ENCODE measurements at regions not wholly inside any gene's neighbourhood (a gene's known extent, or its start where the extent isn't known, plus 50 kb on each side); places are given as distances from the start of the nearest gene placed in this dataset.

DNA sequence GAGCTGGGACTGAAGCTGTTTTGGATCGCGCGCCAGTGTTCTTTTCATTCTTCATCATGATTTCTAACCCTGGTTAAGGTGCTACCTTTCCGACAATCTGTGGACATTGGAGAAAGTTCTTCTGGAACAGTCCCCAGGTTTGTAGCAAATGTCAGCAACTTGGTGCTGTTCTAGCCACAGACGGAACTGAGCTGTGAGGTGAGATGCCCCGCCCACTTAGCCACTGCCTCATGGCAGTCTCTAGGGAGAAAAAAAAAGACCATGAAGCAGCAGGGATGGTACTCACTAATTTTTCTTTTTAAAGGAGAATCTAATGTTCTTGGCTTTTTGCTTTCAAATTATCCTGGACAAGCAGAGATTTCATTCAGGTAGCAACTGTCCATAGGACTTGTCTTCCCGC is 72.1 kb upstream of the STK32A start:
- no peak for DNase-seq
- no peaks in the 10 kb centered on the region for H3K27me3 ChIP-seq (ENCODE audit: insufficient read depth, low read depth, severe bottlenecking)
- no peak overlapping the region for H3K4me3 ChIP-seq (ENCODE audit: low read depth, low read length)
- no peak overlapping the region for H3K27ac ChIP-seq
- no peaks in the 10 kb centered on the region for H3K9me3 ChIP-seq (ENCODE audit: severe bottlenecking)
- H3K36me3 ChIP-seq = no peaks in the 10 kb centered on the region
- TF ChIP-seq, protein P1, sequence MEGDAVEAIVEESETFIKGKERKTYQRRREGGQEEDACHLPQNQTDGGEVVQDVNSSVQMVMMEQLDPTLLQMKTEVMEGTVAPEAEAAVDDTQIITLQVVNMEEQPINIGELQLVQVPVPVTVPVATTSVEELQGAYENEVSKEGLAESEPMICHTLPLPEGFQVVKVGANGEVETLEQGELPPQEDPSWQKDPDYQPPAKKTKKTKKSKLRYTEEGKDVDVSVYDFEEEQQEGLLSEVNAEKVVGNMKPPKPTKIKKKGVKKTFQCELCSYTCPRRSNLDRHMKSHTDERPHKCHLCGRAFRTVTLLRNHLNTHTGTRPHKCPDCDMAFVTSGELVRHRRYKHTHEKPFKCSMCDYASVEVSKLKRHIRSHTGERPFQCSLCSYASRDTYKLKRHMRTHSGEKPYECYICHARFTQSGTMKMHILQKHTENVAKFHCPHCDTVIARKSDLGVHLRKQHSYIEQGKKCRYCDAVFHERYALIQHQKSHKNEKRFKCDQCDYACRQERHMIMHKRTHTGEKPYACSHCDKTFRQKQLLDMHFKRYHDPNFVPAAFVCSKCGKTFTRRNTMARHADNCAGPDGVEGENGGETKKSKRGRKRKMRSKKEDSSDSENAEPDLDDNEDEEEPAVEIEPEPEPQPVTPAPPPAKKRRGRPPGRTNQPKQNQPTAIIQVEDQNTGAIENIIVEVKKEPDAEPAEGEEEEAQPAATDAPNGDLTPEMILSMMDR (IDR thresholded peaks at IDR 0.05; ENCODE audit: low read depth, low read length) = no peak

DNA sequence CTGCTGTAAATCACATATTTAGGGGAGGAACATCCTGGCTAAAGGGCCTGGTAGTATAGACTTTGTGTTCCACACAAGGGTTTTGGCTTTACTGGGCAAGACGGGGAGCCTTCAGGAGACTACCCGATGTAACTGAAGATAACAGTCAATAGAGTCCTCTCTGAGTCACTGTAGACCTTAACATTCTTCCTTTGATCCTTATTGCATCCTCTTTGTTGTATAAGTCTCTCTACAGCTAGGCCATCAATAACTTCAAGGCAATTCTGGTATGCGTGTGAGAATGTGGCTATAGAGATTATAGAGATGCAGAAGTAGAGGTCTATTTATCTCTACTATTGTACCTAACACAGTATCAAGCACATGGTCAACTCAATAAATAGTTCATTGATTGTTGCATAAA is 67.3 kb upstream of the STK32A start:
- Histone ChIP-seq H3K27ac (no peak overlapping the region), H3K4me3 (ENCODE audit: low read depth, low read length) (no peak overlapping the region), H3K36me3 (no peaks in the 10 kb centered on the region), H3K27me3 (ENCODE audit: insufficient read depth, low read depth, severe bottlenecking) (no peaks in the 10 kb centered on the region), H3K9me3 (ENCODE audit: severe bottlenecking) (no peaks in the 10 kb centered on the region)
- DNase-seq = no peak
- TF ChIP-seq, protein P1 (IDR thresholded peaks at IDR 0.05; ENCODE audit: low read depth, low read length) = no peak

DNA sequence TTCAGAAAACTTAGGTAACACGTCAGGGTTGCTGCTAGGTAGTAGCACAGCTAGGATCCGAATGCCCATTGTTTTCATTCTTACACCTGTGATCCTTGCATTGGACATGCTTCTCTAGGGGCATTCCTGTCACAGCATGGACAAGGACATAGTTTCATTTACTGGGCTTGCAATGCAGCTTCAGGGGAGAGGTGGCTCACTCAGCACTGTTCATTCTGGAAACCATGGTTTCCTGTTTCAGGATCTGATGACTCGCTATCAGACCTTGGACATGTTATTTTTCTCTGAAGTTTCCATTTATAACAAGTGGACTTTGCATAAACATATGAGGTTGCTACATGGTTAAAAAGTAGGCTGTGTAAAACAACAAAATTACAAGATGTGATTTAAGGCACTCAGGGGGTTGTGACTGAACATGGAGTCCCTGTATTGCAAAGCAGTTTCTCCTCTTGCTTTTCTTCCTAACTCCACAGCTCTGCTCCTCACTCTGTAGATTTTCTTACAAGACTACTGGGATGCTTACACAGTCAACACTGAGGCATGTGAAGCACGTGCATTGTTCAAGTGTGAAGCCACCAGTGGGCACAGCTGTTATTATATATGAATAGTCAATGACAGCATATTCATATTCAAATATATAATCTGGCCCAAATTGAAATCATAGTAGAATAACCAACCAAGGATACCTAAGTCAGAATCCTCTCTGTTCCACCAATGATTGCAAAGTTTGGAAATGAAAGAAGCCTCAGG is 66.1 kb upstream of the STK32A start:
- no peaks in the 10 kb centered on the region for H3K27me3 ChIP-seq (ENCODE audit: insufficient read depth, low read depth, severe bottlenecking)
- H3K4me3 ChIP-seq (ENCODE audit: low read depth, low read length) = no peak overlapping the region
- no peaks in the 10 kb centered on the region for H3K36me3 ChIP-seq
- no peak overlapping the region for H3K27ac ChIP-seq
- DNase-seq = no peak
- TF ChIP-seq, protein P1 (IDR thresholded peaks at IDR 0.05; ENCODE audit: low read depth, low read length) = no peak
- H3K9me3 ChIP-seq (ENCODE audit: severe bottlenecking) = no peaks in the 10 kb centered on the region

DNA sequence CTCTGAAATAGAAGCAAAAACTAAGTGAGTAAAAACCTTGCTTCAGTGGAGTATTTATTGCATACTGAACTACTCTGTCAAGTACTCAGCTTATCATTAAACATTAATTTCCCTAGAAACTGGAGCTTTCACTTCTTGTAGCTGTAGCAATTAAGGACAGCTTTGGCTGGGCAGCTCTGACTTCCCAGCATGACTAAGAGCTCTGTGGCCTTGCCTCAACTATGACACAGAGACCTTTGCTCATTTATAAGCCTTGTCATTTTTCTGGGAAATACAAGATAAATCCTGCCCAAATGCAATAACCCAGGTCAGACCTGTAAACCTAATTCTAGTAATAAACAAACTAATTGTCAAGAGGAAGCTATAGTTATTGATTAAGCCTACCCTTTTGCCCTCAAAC is 65.4 kb upstream of the STK32A start:
- H3K27me3 ChIP-seq (ENCODE audit: insufficient read depth, low read depth, severe bottlenecking) = no peaks in the 10 kb centered on the region
- H3K36me3 ChIP-seq = no peaks in the 10 kb centered on the region
- H3K9me3 ChIP-seq (ENCODE audit: severe bottlenecking) = no peaks in the 10 kb centered on the region
- no peak overlapping the region for H3K27ac ChIP-seq
- no peak overlapping the region for H3K4me3 ChIP-seq (ENCODE audit: low read depth, low read length)
- no peak for DNase-seq
- TF ChIP-seq, protein P1 (IDR thresholded peaks at IDR 0.05; ENCODE audit: low read depth, low read length) = no peak

DNA sequence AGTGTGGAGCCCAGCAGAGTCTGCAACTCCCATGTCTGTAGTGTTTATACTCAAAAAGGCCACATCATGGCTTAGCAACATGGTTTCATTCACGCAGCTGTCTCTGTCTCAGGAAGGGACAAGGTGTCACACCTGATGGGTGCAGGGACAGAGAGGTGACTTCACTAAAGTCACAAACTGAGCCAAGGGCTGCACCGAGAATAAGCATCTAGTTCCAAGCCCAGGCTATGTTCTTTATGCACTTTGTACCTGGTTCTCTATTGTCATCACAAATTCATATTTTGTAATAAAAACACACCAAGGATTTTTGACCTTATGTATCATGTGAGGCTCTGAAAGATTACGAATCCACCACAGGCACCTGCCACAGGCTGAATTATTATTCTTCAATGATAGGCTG is 64.9 kb upstream of the STK32A start:
- no peaks in the 10 kb centered on the region for H3K36me3 ChIP-seq
- TF ChIP-seq, protein P1 (IDR thresholded peaks at IDR 0.05; ENCODE audit: low read depth, low read length) = no peak

DNA sequence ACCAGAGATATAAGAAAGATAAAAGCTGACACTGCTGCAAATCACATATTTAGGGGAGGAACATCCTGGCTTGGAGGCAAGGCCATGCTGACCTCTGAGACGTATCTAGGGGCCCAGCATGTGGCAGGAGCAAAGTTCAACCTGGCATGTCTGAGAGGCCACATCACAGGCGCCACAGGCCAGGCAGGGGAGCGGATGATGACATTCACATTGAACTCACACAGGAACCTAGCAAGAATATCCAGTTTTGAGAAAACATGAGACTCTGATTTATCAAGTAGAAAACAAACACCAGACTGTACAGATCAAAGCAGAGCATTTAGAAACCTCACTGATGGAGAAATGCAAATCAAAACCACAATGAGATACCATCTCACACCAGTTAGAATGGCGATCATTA is 64.2 kb upstream of the STK32A start:
- Histone ChIP-seq H3K36me3 (no peaks in the 10 kb centered on the region), H3K27me3 (ENCODE audit: insufficient read depth, low read depth, severe bottlenecking) (no peaks in the 10 kb centered on the region), H3K4me3 (ENCODE audit: low read depth, low read length) (no peak overlapping the region), H3K9me3 (ENCODE audit: severe bottlenecking) (no peaks in the 10 kb centered on the region), H3K27ac (no peak overlapping the region)
- DNase-seq = no peak
- TF ChIP-seq, protein P1 (IDR thresholded peaks at IDR 0.05; ENCODE audit: low read depth, low read length) = no peak

More for the DNA sequence above, 64.9 kb upstream of the STK32A start:
- no peaks in the 10 kb centered on the region for H3K9me3 ChIP-seq (ENCODE audit: severe bottlenecking)
- no peaks in the 10 kb centered on the region for H3K27me3 ChIP-seq (ENCODE audit: insufficient read depth, low read depth, severe bottlenecking)
- no peak overlapping the region for H3K27ac ChIP-seq
- no peak for DNase-seq
- no peak overlapping the region for H3K4me3 ChIP-seq (ENCODE audit: low read depth, low read length)
